Endothelial cell of umbilical vein (primary cell): ENCODE measurements at regions not wholly inside any gene's neighbourhood (a gene's known extent, or its start where the extent isn't known, plus 50 kb on each side); places are given as distances from the start of the nearest gene placed in this dataset.

Experiments
- BruUV-seq: library from RNA; stranded (reverse); fragments of 400-500 nt; replicated peaks from 2 replicates; lab custom pipeline; 2021; lab: Mats Ljungman, UMichigan
- CTCF ChIA-PET: fragments of 300-600, 350-600 bp; sonication (Branson Sonifier 250); formaldehyde crosslinking; loops from one replicate; lab custom pipeline; 2021; ENCODE audit warnings: antibody characterized with exemption, inconsistent platforms; lab: Charles Lee
- POLR2A ChIA-PET: fragments of 300-600, 350-600 bp; sonication (Branson Sonifier 250); formaldehyde crosslinking; loops from one replicate; lab custom pipeline; 2021; ENCODE audit warnings: antibody characterized with exemption, inconsistent platforms; lab: Charles Lee
- DNase-seq: peaks from one replicate; pipeline ENCODE4 v3.0.0-alpha.2; 2011; ENCODE audit warnings: low read depth, low spot score
- FAIRE-seq: peaks from 2 replicates; lab custom pipeline; 2011; peaks lifted over from hg19 to GRCh38; lab: Jason Lieb, UNC
- H2AFZ ChIP-seq: 2 replicates; pipeline ENCODE4 v1.6.0; 2012; ENCODE audit warnings: low read depth, low read length, control low read depth, inconsistent platforms
- H3K27ac ChIP-seq: 2 replicates; pipeline ENCODE4 v1.5.1; 2011; ENCODE audit warnings: low read depth, mild to moderate bottlenecking, control low read depth, low read length, moderate library complexity; ENCODE audit not compliant: insufficient read depth
- H3K27me3 ChIP-seq, 2 experiments: 2 replicates each; pipeline versions ENCODE4 v1.6.0 to v1.6.1; 2011; ENCODE audit warnings: low read length in 2 of 2, mixed read lengths in 1 of 2; ENCODE audit not compliant: control insufficient read depth in 2 of 2, insufficient read depth in 2 of 2
- H3K36me3 ChIP-seq, 2 experiments: 2 replicates in 1 of 2; 3 replicates in 1 of 2; pipeline ENCODE4 v1.5.1; 2011; ENCODE audit warnings: low read length in 2 of 2, mild to moderate bottlenecking in 1 of 2, moderate library complexity in 1 of 2; ENCODE audit not compliant: control insufficient read depth in 2 of 2, insufficient read depth in 2 of 2; ENCODE audit errors: extremely low read depth in 1 of 2
- H3K4me1 ChIP-seq: 3 replicates; pipeline ENCODE4 v1.5.1; 2011; ENCODE audit warnings: mild to moderate bottlenecking, low read length; ENCODE audit not compliant: control insufficient read depth, insufficient read depth; ENCODE audit errors: extremely low read depth
- H3K4me2 ChIP-seq: 2 replicates; pipeline ENCODE4 v1.6.1; 2011; ENCODE audit warnings: low read length, control low read depth, mixed read lengths; ENCODE audit not compliant: insufficient read depth
- H3K4me3 ChIP-seq, 3 experiments: fragments of 200-600 bp in 1 of 3; sonication (generic), shearing (Covaris generic) in 1 of 3; replicated peaks in 1 of 3; 2 replicates each; pipeline ENCODE4 v1.5.1; 2011 to 2016; ENCODE audit warnings: control low read depth in 3 of 3, low read length in 3 of 3, mild to moderate bottlenecking in 2 of 3, inconsistent platforms in 1 of 3, low read depth in 1 of 3, moderate library complexity in 1 of 3; ENCODE audit not compliant: insufficient read depth in 1 of 3
- H3K79me2 ChIP-seq: 2 replicates; pipeline ENCODE4 v1.6.0; 2012; ENCODE audit warnings: low read length, inconsistent platforms; ENCODE audit not compliant: control insufficient read depth, insufficient read depth
- H3K9ac ChIP-seq: replicated peaks from 2 replicates; pipeline ENCODE3; 2011; ENCODE audit warnings: low read length, control low read depth; ENCODE audit not compliant: insufficient read depth; ENCODE audit errors: extremely low read depth
- H3K9me1 ChIP-seq: replicated peaks from 3 replicates; pipeline ENCODE4 v1.6.0; 2011; ENCODE audit warnings: mild to moderate bottlenecking, low read length; ENCODE audit not compliant: control insufficient read depth, insufficient read depth; ENCODE audit errors: extremely low read depth
- H3K9me3 ChIP-seq: replicated peaks from 2 replicates; pipeline ENCODE4 v1.5.1; 2012; ENCODE audit warnings: low read length, inconsistent platforms; ENCODE audit not compliant: control insufficient read depth, insufficient read depth
- H4K20me1 ChIP-seq: replicated peaks from 2 replicates; pipeline ENCODE3; 2011; ENCODE audit warnings: mild to moderate bottlenecking, low read length; ENCODE audit not compliant: control insufficient read depth, insufficient read depth; ENCODE audit errors: extremely low read depth
- CTCF ChIP-seq, 2 donors: IDR thresholded peaks; 1 replicate in 1 of 2; 2 replicates in 1 of 2; pipeline ENCODE4 v1.5.1; 2011; ENCODE audit warnings: low read length in 2 of 2, mild to moderate bottlenecking in 2 of 2, moderate library complexity in 2 of 2, control low read depth in 1 of 2, inconsistent platforms in 1 of 2, low read depth in 1 of 2; ENCODE audit not compliant: insufficient read depth in 1 of 2; ENCODE audit errors: extremely low read depth in 1 of 2
- EZH2 ChIP-seq: IDR thresholded peaks from 2 replicates; pipeline ENCODE4 v1.6.1; 2012; ENCODE audit warnings: borderline replicate concordance, low read depth, mild to moderate bottlenecking, moderate library complexity, low read length, inconsistent platforms; ENCODE audit not compliant: severe bottlenecking
- FOS ChIP-seq: IDR thresholded peaks from 2 replicates; pipeline ENCODE4 v1.6.1; 2011; ENCODE audit warnings: mild to moderate bottlenecking, low read length, moderate library complexity, borderline replicate concordance; ENCODE audit not compliant: insufficient read depth
- GATA2 ChIP-seq: IDR thresholded peaks from 2 replicates; pipeline ENCODE4 v1.7.0; 2011; ENCODE audit warnings: low read depth, mild to moderate bottlenecking, moderate library complexity, mixed read lengths, low read length; ENCODE audit not compliant: insufficient read length, insufficient read depth
- JUN ChIP-seq: IDR thresholded peaks from 2 replicates; pipeline ENCODE4 v1.6.1; 2011; ENCODE audit warnings: borderline replicate concordance, low read depth; ENCODE audit not compliant: insufficient read length, insufficient read depth
- MAX ChIP-seq: IDR thresholded peaks from 2 replicates; pipeline ENCODE4 v1.6.1; 2011; ENCODE audit not compliant: insufficient read depth, insufficient read length
- MYC ChIP-seq: IDR thresholded peaks from one replicate; pipeline ENCODE4 v1.6.1; 2011; ENCODE audit warnings: mild to moderate bottlenecking, low read depth, low read length
- POLR2A ChIP-seq: IDR thresholded peaks from 2 replicates; pipeline ENCODE4 v1.6.1; 2012; ENCODE audit warnings: low read depth, mild to moderate bottlenecking, control low read depth, low read length
- POLR2AphosphoS5 ChIP-seq: IDR thresholded peaks from 2 replicates; pipeline ENCODE4 v1.6.1; 2012; ENCODE audit warnings: low read depth, mild to moderate bottlenecking, control low read depth, low read length, moderate library complexity; ENCODE audit not compliant: insufficient read depth
- dilution Hi-C: fragments of 300-500 bp; cut with MboI; formaldehyde crosslinking; loops from one replicate; pipeline ENCODE4 v1.15.0; 2019; ENCODE audit warnings: low sequenced_read_pairs; ENCODE audit not compliant: extremely low pct_ligation_motif_present
- intact Hi-C: fragments of 100-400 bp; cut with micrococcal nuclease; formaldehyde crosslinking; loops from one replicate; pipeline ENCODE4 v1.10.0; 2022

GRCh38 chr18:28793901-28794300 lies 617.0 kb upstream of the CDH2 start:
- Histone ChIP-seq H3K79me2 (no peaks in the 10 kb centered on the region), H3K4me1 (peaks cover 76% of the 10 kb centered on the region), H3K4me2 (peak overlapping the region; percentile 63), H4K20me1 (no peaks in the 10 kb centered on the region), H3K4me3 (no peak overlapping the region), H3K9ac (peak overlapping the region; percentile 49), H3K9me1 (no peaks in the 10 kb centered on the region), H3K27me3 (no peaks in the 10 kb centered on the region), H2AFZ (peak overlapping the region; percentile 24), H3K36me3 (no peaks in the 10 kb centered on the region), H3K9me3 (no peaks in the 10 kb centered on the region), H3K27ac (peak overlapping the region; percentile 99)
- ChIA-PET POLR2A (interaction anchor here (1.2 kb wide), 1 partner anchor 371 kb away, joined by 3 read pairs; no protein-coding TSS in a partner anchor), CTCF (interaction anchor here (1.2 to 2.1 kb wide), 4 partner anchors 9 to 24 kb away, joined by 3 to 6 read pairs (median 4); no protein-coding TSS in a partner anchor)
- DNase-seq = peak; percentile 75
- intact Hi-C loops = loop anchor here (1.0 to 10.0 kb wide), 8 partner anchors 8 to 949 kb away; no protein-coding TSS in a partner anchor
- TSS peak; percentile 86 for BruUV-seq
- peak; percentile 69 for FAIRE-seq
- dilution Hi-C loops = no loop called here
- no peak for TF ChIP-seq CTCF (IDR thresholded peaks at IDR 0.05; ENCODE audit: extremely low read depth in 1 of 2, insufficient read depth in 1 of 2, low read depth in 1 of 2, low read length in 2 of 2)
- TF ChIP-seq MYC = no peak
- no peak for TF ChIP-seq POLR2A
- TF ChIP-seq GATA2 = no peak
- no peak for TF ChIP-seq FOS
- TF ChIP-seq MAX = no peak
- no peak for TF ChIP-seq POLR2AphosphoS5
- no peak for TF ChIP-seq JUN
- no peak for TF ChIP-seq EZH2
